ENCODE measurements at regions not wholly inside any gene's neighbourhood (a gene's known extent, or its start where the extent isn't known, plus 50 kb on each side); places are given as distances from the start of the nearest gene placed in this dataset.

DNA sequence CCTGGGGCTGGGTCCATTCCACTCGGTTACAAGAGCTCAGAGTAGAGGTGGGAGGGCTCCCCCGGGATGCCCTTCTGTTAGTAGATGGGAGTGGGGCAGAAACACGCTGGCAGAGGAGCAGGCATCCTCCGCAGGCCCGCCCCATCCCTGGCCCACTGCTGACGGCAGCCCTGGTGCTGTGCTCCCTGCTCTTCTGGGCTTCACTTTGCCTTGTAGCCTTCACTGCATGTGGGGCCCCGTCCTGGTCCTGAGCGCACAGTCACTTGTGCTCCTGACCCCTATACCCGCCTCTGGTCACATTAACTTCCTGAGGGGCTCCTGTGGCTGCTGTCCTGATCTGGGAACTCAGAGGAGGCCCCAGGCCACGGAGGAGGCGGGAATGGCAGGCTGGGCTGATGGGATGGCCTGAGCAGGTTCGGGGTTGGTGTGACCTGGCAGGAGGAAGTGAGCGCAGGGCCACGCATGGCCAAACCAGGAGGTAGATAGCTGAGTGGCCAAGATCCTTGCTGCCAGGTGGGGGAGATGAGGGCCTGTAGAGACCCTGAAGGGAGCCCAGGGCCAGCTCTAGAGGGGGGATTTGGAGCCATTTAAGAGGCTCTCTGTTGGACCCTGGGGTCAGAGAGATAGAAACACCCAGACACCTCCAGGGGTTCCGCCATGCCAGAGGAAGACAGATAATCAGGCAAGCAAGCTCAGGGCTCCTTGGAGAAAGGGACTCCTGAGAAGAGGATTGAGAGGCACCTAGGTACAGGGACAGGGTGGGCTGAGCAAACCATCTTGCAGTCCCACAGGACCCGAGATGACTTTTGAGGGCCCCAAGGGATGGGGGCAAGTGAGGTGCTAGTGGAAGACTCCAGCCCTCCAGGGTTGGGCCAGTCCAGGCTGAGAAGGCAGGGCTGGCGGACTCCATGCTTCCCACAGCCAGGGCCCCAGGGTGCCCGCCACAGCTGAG is 92.2 kb upstream of the PRR23E start:
- no peaks in the 10 kb centered on the region; the same call in 2 of the 3 replicates for H3K9me3 ChIP-seq
- no peak overlapping the region for H3K4me2 ChIP-seq
- FAIRE-seq: no peak
- no peak for DNase-seq (ENCODE audit: low read depth in 1 of 2, low spot score in 1 of 2)
- H3K4me3 ChIP-seq: no peak overlapping the region
- ChIA-PET POLR2A (no interaction called here), CTCF (no interaction called here)
- no peak for TF ChIP-seq NR3C1 (IDR thresholded peaks at IDR 0.05)
- no peak for TF ChIP-seq CHD2 (IDR thresholded peaks at IDR 0.05; ENCODE audit: low read length, partially characterized antibody)
- TF ChIP-seq KDM1A (IDR thresholded peaks at IDR 0.05; ENCODE audit: low read depth): no peak
- no peak for TF ChIP-seq FOXS1 (CRISPR knock-in tag; IDR thresholded peaks at IDR 0.05)
- TF ChIP-seq RAD21 (conservative IDR thresholded peaks at IDR 0.05 in 1 of 2, IDR thresholded peaks at IDR 0.05 in 1 of 2): no peak
- TF ChIP-seq, protein P1, sequence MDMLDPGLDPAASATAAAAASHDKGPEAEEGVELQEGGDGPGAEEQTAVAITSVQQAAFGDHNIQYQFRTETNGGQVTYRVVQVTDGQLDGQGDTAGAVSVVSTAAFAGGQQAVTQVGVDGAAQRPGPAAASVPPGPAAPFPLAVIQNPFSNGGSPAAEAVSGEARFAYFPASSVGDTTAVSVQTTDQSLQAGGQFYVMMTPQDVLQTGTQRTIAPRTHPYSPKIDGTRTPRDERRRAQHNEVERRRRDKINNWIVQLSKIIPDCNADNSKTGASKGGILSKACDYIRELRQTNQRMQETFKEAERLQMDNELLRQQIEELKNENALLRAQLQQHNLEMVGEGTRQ (IDR thresholded peaks at IDR 0.05): no peak
- no peak for TF ChIP-seq NFE2L2 (conservative IDR thresholded peaks at IDR 0.05; ENCODE audit: low read length)
- TF ChIP-seq, protein P2, sequence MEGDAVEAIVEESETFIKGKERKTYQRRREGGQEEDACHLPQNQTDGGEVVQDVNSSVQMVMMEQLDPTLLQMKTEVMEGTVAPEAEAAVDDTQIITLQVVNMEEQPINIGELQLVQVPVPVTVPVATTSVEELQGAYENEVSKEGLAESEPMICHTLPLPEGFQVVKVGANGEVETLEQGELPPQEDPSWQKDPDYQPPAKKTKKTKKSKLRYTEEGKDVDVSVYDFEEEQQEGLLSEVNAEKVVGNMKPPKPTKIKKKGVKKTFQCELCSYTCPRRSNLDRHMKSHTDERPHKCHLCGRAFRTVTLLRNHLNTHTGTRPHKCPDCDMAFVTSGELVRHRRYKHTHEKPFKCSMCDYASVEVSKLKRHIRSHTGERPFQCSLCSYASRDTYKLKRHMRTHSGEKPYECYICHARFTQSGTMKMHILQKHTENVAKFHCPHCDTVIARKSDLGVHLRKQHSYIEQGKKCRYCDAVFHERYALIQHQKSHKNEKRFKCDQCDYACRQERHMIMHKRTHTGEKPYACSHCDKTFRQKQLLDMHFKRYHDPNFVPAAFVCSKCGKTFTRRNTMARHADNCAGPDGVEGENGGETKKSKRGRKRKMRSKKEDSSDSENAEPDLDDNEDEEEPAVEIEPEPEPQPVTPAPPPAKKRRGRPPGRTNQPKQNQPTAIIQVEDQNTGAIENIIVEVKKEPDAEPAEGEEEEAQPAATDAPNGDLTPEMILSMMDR (IDR thresholded peaks at IDR 0.05): no peak
- TF ChIP-seq, protein P3, sequence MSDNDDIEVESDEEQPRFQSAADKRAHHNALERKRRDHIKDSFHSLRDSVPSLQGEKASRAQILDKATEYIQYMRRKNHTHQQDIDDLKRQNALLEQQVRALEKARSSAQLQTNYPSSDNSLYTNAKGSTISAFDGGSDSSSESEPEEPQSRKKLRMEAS (IDR thresholded peaks at IDR 0.05): no peak
- no peak for TF ChIP-seq EP300 (IDR thresholded peaks at IDR 0.05)
- no peak for TF ChIP-seq CEBPB (IDR thresholded peaks at IDR 0.05)
- no peak for TF ChIP-seq POLR2A (IDR thresholded peaks at IDR 0.05; ENCODE audit: low read length)
- no peak for TF ChIP-seq HOXA7 (CRISPR knock-in tag; IDR thresholded peaks at IDR 0.05)
- no peak for TF ChIP-seq FOSL2 (IDR thresholded peaks at IDR 0.05)
- no peak for TF ChIP-seq FOSL2 (CRISPR knock-in tag; IDR thresholded peaks at IDR 0.05)
- TF ChIP-seq SREBF2 (IDR thresholded peaks at IDR 0.05): no peak
- H3K4me1 ChIP-seq: no peaks in the 10 kb centered on the region
- 63% methylated on average over 6 of the region's 18 CpGs for WGBS (ENCODE audit: missing lambda C conversion rate)
- ATAC-seq: no peak
- no peak overlapping the region for H3K27ac ChIP-seq

DNA sequence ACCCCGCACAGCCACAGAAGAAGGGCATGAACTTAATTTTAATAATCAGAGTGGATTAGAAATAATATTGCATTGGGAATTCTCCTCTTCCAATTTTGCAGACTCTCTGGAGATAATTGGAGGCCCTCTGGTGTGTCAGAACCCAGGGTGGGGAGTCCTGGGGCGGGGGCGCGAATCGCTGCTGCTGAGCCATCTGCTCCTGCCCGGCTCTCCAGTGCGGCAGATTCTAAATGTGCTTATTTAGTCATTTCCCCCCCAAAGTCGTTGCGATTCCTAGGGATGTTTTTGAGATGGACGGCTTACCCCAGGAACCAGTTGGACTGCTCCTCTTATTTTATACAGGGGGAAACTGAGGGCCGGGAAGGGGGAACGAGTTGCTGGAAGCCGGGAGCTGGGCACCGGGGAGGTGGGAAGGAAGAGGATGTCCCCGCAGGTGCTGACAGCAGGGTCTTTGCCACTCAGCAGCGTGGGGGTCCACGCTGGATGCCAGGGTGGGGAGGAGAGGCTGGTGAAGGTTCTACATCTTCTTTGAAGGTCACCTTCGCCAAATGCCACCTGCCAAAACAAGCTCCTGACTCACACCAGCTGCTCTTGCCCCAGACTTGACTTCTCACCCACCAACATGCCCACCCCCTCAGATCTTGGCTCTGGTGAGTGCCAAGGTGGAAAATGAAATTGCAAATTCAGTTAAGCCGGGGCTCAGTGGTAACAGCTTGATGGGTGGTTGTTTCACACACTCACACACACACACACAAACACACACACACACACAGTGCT is 91.3 kb upstream of the PRR23E start:
- no peak overlapping the region for H3K4me3 ChIP-seq
- POLR2A ChIA-PET: no interaction called here
- no peaks in the 10 kb centered on the region for H3K9me3 ChIP-seq
- DNase-seq (ENCODE audit: low read depth in 1 of 2, low spot score in 1 of 2) (no peak), ATAC-seq (no peak), FAIRE-seq (no peak)
- no peak for TF ChIP-seq POLR2A (IDR thresholded peaks at IDR 0.05; ENCODE audit: low read length)
- no peak for TF ChIP-seq ZC3H11A (IDR thresholded peaks at IDR 0.05)
- TF ChIP-seq RARB (CRISPR knock-in tag; IDR thresholded peaks at IDR 0.05): no peak
- TF ChIP-seq FOSB (CRISPR knock-in tag; IDR thresholded peaks at IDR 0.05): no peak
- TF ChIP-seq, protein P4, sequence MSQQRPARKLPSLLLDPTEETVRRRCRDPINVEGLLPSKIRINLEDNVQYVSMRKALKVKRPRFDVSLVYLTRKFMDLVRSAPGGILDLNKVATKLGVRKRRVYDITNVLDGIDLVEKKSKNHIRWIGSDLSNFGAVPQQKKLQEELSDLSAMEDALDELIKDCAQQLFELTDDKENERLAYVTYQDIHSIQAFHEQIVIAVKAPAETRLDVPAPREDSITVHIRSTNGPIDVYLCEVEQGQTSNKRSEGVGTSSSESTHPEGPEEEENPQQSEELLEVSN (IDR thresholded peaks at IDR 0.05; ENCODE audit: borderline replicate concordance, low read depth): no peak
- no peak for TF ChIP-seq RNF2 (IDR thresholded peaks at IDR 0.05; ENCODE audit: borderline replicate concordance, low read depth)
- TF ChIP-seq RCOR1 (IDR thresholded peaks at IDR 0.05; ENCODE audit: low read depth, low read length): no peak
- TF ChIP-seq FOSL2 (IDR thresholded peaks at IDR 0.05): no peak
- TF ChIP-seq FOSL2 (CRISPR knock-in tag; IDR thresholded peaks at IDR 0.05): no peak
- TF ChIP-seq GATA3 (IDR thresholded peaks at IDR 0.05; ENCODE audit: borderline replicate concordance): no peak
- no peak for TF ChIP-seq TFCP2L1 (CRISPR knock-in tag; IDR thresholded peaks at IDR 0.05)
- TF ChIP-seq, protein P5, sequence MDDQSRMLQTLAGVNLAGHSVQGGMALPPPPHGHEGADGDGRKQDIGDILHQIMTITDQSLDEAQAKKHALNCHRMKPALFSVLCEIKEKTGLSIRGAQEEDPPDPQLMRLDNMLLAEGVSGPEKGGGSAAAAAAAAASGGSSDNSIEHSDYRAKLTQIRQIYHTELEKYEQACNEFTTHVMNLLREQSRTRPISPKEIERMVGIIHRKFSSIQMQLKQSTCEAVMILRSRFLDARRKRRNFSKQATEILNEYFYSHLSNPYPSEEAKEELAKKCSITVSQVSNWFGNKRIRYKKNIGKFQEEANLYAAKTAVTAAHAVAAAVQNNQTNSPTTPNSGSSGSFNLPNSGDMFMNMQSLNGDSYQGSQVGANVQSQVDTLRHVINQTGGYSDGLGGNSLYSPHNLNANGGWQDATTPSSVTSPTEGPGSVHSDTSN (IDR thresholded peaks at IDR 0.05): no peak
- TF ChIP-seq HOXA7 (CRISPR knock-in tag; IDR thresholded peaks at IDR 0.05): no peak
- no peak overlapping the region for H3K4me2 ChIP-seq
- WGBS (ENCODE audit: missing lambda C conversion rate): 47% methylated on average over 17 of the region's 19 CpGs
- no peak overlapping the region for H3K27ac ChIP-seq
- H3K4me1 ChIP-seq: no peaks in the 10 kb centered on the region
- CTCF ChIA-PET: no interaction called here

Data from A549 (cell line).